Upper lobe of right lung (tissue), 1 donor: ENCODE measurements at regions not wholly inside any gene's neighbourhood (a gene's known extent, or its start where the extent isn't known, plus 50 kb on each side); places are given as distances from the start of the nearest gene placed in this dataset.

Source experiments
- ATAC-seq: fragments of 200-7000 bp; cut with Tn5 transposase; one replicate; pipeline ENCODE4 v1.9.1; 2020; ENCODE audit warnings: mild to moderate bottlenecking, moderate library complexity
- DNase-seq: peaks from one replicate; pipeline ENCODE4 v3.0.0-alpha.2; 2020
- H3K27ac ChIP-seq: fragments of 200-600 bp; one replicate; pipeline ENCODE4 v1.8.0; 2022
- H3K27me3 ChIP-seq: fragments of 200-600 bp; one replicate; pipeline ENCODE4 v1.8.0; 2022; ENCODE audit warnings: mild to moderate bottlenecking
- H3K36me3 ChIP-seq: fragments of 200-600 bp; one replicate; pipeline ENCODE4 v1.8.0; 2022
- H3K4me1 ChIP-seq: fragments of 200-600 bp; one replicate; pipeline ENCODE4 v1.8.0; 2022
- H3K4me3 ChIP-seq: fragments of 200-600 bp; one replicate; pipeline ENCODE4 v1.8.0; 2022; ENCODE audit warnings: mild to moderate bottlenecking
- H3K9me3 ChIP-seq: fragments of 200-600 bp; one replicate; pipeline ENCODE4 v1.8.0; 2022
- intact Hi-C: fragments of 100-400 bp; cut with DNase I; formaldehyde crosslinking; loops from one replicate; pipeline ENCODE4 v1.11.0; 2022
- TF ChIP-seq, protein P1 (sequence below): fragments of 200-600 bp; IDR thresholded peaks from one replicate; pipeline ENCODE4 v1.8.0; 2022; ENCODE audit warnings: antibody characterized with exemption
- donor health status: DM: no; HTN: yes; CAD: no; lungs with severe emphysema.

DNA sequence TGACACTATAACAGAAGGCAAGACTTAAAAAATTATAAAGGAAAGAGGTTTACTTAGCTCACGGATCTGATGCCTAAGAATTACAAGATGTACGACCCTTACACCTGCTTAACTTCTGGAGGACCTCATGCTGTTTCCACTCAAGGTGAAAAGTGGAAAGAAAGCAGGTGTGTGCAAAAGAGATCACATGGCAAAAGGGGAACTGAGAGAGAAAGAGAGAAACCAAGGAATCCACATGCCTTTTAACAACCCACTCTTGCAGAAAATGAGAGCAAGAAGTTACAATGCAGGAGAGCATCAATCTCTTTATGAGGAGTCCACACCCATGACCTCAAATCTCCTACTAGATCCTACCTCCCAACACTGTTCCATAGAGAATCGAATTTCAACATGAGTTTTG is 2382.2 kb downstream of the TP53TG3F start:
- H3K27me3 ChIP-seq = no peaks in the 10 kb centered on the region
- H3K4me3 ChIP-seq = no peak overlapping the region
- H3K4me1 ChIP-seq = no peaks in the 10 kb centered on the region
- no peaks in the 10 kb centered on the region for H3K9me3 ChIP-seq
- H3K27ac ChIP-seq = no peak overlapping the region
- no peak for ATAC-seq
- no peaks in the 10 kb centered on the region for H3K36me3 ChIP-seq
- intact Hi-C loops = no loop called here
- TF ChIP-seq, protein P1, sequence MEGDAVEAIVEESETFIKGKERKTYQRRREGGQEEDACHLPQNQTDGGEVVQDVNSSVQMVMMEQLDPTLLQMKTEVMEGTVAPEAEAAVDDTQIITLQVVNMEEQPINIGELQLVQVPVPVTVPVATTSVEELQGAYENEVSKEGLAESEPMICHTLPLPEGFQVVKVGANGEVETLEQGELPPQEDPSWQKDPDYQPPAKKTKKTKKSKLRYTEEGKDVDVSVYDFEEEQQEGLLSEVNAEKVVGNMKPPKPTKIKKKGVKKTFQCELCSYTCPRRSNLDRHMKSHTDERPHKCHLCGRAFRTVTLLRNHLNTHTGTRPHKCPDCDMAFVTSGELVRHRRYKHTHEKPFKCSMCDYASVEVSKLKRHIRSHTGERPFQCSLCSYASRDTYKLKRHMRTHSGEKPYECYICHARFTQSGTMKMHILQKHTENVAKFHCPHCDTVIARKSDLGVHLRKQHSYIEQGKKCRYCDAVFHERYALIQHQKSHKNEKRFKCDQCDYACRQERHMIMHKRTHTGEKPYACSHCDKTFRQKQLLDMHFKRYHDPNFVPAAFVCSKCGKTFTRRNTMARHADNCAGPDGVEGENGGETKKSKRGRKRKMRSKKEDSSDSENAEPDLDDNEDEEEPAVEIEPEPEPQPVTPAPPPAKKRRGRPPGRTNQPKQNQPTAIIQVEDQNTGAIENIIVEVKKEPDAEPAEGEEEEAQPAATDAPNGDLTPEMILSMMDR = no peak
- DNase-seq = no peak

DNA sequence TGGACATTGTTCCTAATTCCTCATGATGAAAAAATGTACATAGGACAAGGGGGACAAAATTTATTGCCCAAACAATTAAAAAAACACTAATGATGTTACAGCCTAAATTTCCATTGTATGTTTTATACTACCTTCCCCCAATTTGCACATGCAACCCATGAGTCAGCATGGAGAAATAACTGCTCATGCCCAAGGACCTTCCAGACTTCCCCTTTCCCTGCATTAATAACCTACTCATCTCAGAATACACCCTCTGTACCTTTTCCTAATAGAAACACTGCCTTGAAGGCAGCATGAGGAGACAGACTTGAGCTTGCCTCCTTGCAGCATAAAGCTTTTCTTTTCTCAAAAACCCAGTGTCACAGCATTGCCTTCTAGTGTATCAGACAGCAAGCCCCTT is 2402.8 kb downstream of the TP53TG3F start:
- no peak overlapping the region for H3K27ac ChIP-seq
- no peak for DNase-seq
- intact Hi-C loops = no loop called here

DNA sequence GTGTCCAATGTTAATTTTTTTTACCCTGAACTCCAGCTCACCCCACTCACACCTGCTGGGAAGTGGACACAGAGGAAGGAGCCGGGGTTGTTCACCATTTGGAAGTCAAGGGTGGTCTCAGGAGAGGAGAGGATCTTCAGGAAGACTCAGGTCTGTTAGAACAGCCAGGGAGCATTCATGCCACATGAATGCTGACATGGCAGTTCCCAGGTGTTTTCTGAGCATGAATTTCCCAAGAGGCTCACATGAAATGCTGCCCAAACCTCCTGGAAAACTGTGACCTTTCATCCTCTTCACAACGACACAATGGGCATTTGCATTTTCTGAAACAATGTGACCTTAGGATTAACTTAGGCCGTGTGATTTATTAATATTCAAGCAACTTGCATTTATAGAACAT is 2409.2 kb downstream of the TP53TG3F start:
- TF ChIP-seq, protein P1 = no peak
- Histone ChIP-seq H3K36me3 (no peaks in the 10 kb centered on the region), H3K27ac (no peak overlapping the region), H3K9me3 (no peaks in the 10 kb centered on the region), H3K4me1 (no peaks in the 10 kb centered on the region), H3K4me3 (no peak overlapping the region), H3K27me3 (no peaks in the 10 kb centered on the region)
- ATAC-seq (no peak), DNase-seq (no peak)
- intact Hi-C loops = no loop called here

More for the DNA sequence above, 2402.8 kb downstream of the TP53TG3F start:
- no peaks in the 10 kb centered on the region for H3K36me3 ChIP-seq
- no peak for ATAC-seq
- H3K4me1 ChIP-seq = no peaks in the 10 kb centered on the region
- TF ChIP-seq, protein P1 = no peak
- no peaks in the 10 kb centered on the region for H3K9me3 ChIP-seq
- H3K4me3 ChIP-seq = no peak overlapping the region
- no peaks in the 10 kb centered on the region for H3K27me3 ChIP-seq

DNA sequence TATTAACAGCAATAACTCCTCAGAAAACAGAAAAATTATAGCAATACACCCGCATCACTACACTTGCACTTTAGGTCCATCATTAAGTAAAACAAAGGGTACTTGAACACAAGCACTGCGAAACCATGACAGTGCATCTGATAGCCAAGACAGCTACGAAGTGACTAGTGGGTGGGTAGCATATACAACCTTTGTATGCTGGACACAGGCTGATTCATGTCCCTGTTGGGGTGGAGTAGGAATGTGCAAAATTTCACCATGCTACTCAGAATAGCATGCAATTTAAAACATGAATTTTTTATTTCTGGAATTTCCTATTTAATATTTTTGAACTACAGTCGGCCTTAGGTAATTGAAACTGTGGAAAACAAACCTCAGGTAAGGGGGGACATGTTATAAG is 2414.1 kb downstream of the TP53TG3F start:
- no peaks in the 10 kb centered on the region for H3K36me3 ChIP-seq
- no peak overlapping the region for H3K4me3 ChIP-seq
- H3K27ac ChIP-seq = no peak overlapping the region
- intact Hi-C loops = no loop called here
- ATAC-seq (no peak), DNase-seq (no peak)
- H3K9me3 ChIP-seq = no peaks in the 10 kb centered on the region
- H3K4me1 ChIP-seq = no peaks in the 10 kb centered on the region
- TF ChIP-seq, protein P1 = no peak
- H3K27me3 ChIP-seq = no peaks in the 10 kb centered on the region

DNA sequence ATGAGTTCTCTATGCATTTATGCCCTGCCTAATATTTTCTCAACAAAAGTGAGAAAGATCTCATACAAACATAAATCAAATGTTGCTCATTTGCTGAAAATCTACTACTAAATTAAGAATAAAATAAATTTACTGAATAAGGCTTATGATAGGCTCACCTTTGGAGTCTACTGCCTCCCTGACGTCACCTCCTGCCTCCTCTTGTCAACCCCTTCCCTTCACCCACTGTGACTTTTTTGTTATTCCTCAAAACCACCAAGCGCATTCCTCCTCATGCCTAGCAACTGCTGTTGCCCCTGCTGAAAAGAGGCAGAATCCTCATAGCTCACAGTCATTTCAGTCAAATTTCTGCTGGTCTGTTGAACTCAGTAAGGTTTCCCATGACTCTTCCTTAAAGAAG is 2422.2 kb downstream of the TP53TG3F start:
- intact Hi-C loops = no loop called here
- ATAC-seq = no peak

More for the DNA sequence above, 2422.2 kb downstream of the TP53TG3F start:
- H3K36me3 ChIP-seq = no peaks in the 10 kb centered on the region
- H3K27me3 ChIP-seq = no peaks in the 10 kb centered on the region
- H3K4me1 ChIP-seq = no peaks in the 10 kb centered on the region
- no peak for DNase-seq
- peaks cover 10% of the 10 kb centered on the region for H3K9me3 ChIP-seq
- TF ChIP-seq, protein P1 = no peak
- no peak overlapping the region for H3K27ac ChIP-seq
- no peak overlapping the region for H3K4me3 ChIP-seq
